ENCODE measurements at regions not wholly inside any gene's neighbourhood (a gene's known extent, or its start where the extent isn't known, plus 50 kb on each side); places are given as distances from the start of the nearest gene placed in this dataset.

DNA sequence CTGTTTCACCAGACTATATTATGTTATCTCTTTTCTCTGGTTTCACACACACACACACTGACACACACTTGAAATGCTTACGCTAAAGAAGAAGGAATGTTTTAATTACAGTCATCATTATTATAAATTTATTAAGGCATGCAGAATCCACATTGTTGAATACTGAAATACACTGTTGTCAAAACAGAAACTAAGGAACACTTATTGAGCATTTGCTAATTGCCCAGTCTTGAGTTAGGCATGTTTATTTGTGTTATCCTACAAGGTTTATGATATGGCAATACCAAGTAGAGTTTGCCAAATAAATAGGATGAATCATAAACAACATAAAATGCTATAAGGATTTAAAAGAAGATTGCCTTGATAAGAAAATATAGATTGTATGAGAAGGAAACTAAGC is 917.0 kb upstream of the PIK3C3 start:
- no peak for DNase-seq (ENCODE audit: low spot score)

DNA sequence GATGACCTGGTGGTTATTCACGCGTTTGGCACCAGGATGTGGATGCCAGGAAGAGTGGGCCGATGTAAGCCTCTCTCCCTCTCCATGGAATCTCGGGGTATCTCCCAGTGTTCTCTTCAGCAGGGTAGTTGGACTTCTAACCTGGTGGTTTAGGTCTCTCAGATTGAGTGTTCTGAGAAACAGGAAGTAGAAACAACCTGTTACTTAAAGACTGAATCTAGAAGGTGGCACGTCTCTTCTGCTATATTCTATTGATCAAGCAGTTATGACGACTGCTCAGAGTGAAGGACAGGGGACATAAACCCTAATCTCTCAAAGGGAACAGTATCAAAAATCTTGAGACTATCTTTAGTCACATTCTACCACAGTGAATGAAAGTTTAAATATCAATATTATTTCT is 918.7 kb upstream of the PIK3C3 start:
- no peak for DNase-seq (ENCODE audit: low spot score)

DNA sequence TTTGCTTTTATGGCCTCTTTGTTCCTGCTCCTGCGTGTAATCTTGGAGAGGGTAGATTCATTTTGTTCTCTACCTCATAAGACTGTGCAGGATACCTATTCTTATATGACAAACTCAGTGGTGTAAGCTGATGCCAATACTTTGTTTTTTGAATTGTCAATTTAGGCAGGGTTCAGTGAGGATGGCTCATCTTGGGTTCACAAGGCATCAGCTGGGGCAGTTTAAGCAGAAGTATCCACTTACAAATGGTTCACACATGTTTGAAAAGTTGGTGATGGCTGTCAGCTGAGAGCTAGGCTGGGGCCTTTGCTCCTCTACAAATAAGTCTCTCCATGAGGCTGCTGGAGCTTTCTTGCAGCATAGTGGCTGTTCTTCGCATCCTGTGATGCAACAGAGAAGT is 920.6 kb upstream of the PIK3C3 start:
- DNase-seq (ENCODE audit: low spot score): no peak

DNA sequence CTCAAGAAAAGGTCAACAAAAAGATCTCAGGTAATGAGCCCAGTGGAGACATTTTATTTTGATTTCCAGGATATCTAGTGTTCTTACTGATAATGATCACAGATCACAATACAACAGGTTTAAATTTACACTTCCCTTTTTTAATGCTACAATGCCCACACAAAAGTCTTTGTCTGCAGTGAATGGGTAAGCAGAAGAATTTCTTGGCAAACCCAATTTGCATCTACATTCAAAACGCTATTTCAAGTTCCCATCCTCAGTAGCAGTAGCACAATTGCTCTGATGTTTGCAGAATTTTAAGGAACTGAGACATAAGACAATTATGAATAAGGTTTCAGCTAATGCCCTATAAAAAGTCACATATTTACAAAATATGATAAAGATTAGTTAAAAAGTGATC is 929.4 kb upstream of the PIK3C3 start:
- no peak for DNase-seq (ENCODE audit: low spot score)

DNA sequence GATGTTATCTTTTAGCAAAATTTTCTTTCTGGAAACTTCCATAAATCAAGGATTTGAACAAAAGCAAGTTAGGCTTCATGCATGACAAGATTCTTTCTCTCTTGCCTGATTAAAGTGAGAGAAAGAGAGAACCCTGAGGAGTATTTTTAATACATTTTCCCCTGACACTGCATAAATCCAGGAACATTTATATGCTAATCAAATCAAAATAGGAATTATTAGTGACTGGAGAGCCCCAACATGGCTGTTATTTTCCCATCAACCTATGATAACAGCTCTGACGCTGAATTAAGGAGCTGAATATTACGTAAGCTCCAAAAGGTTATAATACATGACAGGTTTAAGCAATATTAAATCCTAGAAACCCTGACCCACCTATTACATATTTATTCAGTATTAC is 930.2 kb upstream of the PIK3C3 start:
- no peak for DNase-seq (ENCODE audit: low spot score)

DNA sequence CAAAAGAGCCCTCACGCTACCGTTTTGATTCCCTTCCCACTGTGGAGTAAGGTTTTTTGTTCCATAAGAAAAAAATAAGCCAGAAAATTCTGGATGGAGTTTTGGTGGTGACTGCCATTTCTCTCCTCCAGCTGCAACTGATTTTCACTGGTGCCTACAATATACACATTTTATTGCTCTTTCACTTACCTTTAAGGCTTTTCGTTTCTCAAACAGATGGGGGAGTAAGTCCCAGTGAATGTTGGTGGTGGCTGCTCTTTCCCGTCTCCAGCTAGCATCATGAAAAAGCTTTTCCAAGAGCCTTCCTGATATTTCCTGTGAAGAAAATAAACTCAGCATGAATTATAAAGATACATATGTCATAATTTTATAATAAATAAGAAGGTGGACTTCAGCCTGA is 932.5 kb upstream of the PIK3C3 start:
- no peak for DNase-seq (ENCODE audit: low spot score)

DNA sequence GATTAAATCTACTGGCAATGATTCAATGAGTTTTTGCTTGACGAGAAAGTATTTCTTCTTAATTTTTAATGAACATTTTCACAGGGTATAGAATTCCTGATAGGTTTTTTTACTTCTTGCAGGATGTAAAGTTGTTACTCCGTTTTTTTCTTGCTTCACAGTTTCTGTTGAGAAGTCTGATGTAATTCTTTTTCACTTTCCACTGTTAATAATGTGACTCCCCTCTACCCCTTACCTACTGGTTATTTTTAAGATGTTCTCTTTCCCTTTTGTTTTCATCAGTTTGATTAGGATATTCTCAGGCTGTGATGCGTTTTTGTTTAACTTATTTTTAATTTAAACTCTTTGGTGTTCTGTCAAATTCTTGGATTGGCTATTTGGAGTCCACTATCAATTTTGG is 933.9 kb upstream of the PIK3C3 start:
- no peak for DNase-seq (ENCODE audit: low spot score)

DNA sequence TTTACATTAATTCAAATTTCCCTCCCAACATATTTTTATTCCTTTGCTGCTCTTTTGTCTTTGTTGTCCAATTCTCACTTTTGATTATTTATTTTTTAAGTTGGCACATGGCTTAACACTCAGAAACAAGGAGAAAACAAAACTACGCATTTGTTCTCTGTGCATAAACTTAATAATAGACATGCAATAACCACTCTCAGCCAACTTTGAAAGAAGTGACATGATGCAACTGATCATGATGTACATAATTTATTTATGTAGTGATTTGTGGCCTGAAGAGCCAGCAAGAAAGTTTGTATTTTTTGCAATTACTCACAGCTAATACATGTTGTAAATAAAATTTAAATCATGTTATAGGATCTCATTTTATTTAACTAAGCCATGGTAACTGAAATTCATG is 942.8 kb upstream of the PIK3C3 start:
- no peak for DNase-seq (ENCODE audit: low spot score)

DNA sequence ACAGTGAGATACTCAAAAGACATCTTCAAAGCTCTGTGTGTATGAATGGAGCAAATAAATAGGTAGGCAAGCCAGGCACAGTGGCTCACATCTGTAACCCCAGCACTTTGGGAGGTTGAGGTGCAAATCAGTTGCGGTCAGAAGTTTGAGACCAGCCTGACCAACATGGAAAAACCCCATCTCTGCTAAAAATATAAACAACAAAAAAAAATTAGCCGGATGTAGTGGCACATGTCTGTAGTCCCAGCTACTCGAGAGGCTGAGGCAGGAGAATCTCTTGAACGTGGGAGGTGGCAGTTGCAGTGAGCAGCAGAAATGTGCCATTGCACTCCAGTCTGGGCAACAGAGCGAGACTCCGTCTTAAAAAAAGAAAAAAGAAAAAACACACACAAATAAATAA is 945.1 kb upstream of the PIK3C3 start:
- DNase-seq (ENCODE audit: low spot score): no peak

DNA sequence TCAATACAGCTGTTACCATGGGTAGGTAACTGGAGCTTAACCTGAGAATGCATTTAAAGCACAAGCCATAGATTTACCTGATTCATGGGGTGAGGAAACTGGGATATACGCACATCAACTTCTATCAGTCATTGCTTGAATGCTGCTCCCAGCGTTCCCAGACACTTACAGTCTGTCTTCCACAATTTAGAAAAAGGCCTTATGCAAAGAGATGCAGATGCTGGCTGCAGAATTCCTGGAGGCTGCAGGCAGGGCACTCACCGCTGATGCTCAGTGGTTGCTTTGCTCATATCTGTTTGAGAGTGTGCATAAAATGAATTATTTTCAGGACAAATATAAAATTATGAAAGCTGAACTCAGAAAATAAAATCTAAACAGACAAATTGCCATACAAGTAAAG is 950.7 kb upstream of the PIK3C3 start:
- no peak for DNase-seq (ENCODE audit: low spot score)

DNA sequence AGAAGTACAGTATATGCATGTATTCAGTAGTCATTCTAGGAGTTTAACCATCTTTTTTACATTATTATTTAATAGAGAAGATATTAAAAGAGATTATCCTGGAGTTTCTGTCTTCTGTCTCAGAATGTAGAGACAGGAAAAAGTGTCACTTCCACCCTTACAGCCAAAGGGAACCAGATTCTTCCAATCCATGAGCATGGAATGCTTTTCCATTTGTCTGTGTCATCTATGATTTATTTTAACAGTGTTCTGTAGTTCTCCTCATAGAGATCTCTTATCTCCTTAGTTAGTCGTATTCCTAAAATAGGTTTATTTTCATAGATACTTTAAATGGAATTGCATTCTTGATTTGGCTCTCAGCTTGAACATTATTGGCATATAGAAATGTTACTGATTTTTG is 959.5 kb upstream of the PIK3C3 start:
- DNase-seq (ENCODE audit: low spot score): no peak

DNA sequence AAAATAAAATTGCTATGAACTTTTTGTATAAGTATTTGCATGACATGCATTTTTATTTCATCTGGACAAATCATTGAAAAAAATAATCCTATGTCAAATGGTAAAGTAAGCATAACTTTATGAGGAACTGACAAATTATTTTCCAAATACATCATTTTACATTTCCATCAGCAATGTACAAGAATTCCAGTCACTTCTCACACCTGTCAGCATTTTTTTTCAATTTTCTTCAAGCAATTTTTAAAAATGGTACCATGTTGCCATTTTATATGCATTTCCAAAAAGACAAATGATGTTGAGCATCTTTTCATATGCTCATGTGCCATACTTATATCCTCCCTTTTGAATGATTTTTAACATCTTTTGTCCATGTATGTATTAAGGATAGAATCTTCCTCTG is 961.7 kb upstream of the PIK3C3 start:
- DNase-seq (ENCODE audit: low spot score): no peak

DNA sequence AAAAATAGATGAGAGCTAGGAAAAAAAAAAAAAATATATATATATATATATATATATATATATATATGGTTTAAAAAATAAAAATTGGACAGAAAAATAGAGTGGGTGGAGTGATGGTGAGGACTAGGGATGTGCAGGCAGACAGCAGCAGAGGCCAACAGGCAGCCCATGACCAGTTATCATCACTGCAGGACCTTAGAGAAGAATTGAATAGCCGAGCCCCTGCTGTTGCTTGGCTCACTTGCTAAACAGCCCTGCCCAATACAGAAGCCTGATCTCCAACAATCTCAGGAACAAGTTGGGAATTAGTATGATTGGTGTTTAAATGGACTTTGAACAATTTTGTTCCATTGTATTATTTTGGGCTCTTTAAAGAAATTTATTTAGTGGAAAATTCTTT is 967.5 kb upstream of the PIK3C3 start:
- DNase-seq (ENCODE audit: low spot score): no peak

DNA sequence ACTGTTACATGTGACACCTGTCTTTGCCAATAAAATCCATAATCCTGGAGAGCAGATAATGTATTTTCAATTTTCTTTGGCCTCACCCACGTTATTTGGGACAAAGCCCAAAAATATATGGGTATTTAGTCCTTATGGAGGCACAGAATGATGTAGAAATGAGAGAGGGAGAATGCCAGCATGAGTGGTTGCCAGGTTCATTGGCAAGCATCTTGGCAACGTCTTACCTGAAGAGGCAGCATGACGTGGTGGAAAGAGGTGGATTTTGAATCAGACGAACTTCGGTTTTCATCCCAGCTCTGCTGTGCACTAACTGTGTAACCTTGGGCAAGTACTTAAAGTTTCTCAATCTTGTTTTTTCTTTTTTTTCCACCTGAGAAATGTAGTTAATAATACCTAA is 969.6 kb upstream of the PIK3C3 start:
- DNase-seq (ENCODE audit: low spot score): no peak

DNA sequence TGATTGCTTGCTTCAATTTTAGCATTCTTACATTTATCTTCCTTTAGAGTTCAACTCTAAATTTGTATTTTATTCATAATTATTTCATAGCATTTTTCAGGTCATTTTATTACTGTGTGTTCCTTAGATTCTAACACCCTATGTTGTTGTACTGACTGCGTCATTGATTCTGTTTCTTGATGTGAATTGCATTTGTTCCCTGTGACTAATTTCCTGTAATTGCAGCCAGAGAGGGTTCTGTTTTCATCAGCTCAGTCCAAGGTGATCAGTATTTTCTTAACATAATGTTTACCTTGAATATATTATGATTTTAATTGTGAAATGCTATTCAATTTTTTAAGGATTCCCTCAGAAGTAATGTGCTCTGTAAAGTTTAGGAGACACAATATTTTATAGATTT is 970.2 kb upstream of the PIK3C3 start:
- DNase-seq (ENCODE audit: low spot score): no peak

DNA sequence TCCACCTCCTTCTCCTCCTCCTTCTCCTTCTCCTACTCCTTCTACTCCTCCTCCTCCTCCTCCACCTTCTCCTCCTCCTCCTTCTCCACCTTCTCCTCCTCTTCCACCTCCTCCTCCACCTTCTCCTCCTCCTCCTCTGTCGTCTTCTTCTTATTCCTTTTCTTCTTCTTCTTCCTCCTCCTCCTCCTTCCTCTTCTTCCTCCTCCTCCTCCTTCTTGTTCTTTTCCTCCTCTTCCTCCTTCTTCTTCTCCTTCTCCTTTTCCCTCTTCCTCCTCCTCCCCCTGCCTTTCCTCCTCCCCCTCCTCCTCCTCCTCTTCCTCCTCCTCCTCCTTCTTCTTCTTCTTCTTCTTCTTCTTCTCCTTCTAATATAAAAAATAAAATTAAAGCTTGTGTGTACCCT is 971.2 kb upstream of the PIK3C3 start:
- no peak for DNase-seq (ENCODE audit: low spot score)

DNA sequence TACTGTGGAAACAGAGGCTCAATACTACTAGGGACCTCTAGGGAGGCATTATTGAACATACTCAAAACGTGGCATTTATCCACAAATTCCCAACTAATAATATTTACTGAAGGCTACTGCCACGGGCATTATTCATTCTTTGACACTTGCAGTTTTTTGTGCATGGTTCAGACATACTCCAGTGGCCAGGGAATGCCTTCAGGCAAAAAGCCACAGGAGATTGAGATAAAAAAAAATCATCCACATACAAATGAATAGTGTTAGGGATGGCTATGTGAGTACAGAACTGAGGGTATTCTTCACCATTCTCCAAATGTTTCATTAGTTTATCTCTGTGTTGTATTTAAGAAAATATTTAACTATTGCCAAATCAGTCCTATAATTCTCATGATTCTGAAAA is 974.9 kb upstream of the PIK3C3 start:
- no peak for DNase-seq (ENCODE audit: low spot score)

DNA sequence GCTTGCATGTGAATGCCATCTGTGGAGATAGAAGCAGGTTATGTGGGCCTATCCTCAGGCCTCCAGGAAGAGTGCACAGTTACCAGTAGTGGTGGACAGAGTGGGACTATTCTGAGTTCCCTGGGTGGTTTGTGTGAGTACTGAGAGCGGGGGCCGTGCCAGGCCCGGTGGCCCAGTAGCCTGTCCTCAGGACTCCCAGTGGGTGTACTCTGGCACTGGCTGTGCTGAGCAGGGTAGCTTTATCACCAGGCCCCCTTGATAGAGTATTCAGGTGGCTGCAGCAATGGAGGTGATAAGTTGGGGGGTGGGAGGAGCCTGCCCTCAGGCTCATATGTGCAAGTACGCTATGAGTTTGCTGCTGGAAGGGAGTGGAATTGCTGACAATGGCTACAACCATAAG is 979.0 kb upstream of the PIK3C3 start:
- DNase-seq (ENCODE audit: low spot score): no peak

DNA sequence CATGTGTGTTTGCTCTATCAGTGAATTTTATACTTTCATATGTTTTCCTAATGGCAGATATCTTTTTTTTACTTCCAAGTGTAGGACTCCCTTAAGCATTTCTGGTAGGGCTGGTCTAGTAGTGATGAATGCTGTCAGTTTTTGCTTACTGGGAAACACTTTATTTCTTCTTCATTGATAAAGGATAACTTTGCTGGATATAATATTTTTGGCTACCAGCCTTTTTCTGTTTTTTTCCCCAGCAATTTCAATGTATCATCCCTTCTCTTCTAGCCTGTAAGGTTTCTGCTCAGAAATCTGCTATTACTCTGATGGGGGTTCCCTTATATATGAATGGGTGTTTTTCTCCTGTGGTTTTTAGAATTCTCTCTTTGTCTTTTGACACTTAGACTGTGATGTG is 980.6 kb upstream of the PIK3C3 start:
- DNase-seq (ENCODE audit: low spot score): no peak

DNA sequence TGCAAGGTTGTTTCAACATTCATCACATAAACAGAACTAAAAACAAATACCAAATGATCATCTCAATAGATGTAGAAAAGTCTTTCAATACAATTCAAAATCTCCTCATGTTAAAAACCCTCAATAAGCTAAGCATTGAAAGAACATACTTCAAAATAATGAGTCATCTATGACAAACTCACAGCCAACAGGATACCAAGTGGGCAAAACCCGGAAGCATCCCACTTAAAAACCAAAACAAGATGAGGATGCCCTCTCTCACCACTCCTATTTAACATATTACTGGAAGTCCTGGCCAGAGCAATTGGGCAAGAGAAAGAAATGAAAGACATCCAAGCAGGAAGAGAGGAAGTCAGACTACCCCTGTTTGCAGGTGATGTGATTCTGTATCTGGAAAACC is 992.2 kb upstream of the PIK3C3 start:
- no peak for DNase-seq (ENCODE audit: low spot score)

DNA sequence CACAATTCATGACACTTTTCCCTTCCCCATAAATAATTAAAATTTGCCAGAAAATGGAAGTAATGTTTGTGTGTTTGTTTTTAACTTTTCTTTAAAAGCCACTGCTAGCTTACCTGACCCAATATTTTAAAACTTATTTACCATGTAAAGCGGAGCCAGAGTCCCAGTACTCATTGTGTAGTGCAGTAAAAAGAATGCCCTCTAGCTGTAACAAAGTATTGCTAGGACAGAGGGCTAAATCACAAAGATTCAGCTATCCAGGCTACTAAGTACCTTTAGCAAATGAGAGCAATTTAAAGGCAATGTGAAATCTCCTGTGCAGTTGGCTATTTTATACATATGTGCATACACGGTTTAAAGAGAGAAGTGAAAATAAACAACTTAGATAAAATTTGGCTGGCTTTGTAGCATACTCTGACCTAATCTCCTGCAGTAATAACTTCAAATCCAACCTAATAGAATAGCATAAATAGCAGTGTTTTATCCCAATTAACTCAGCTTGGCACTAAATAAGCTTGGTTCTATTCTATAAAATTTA is 997.4 kb upstream of the PIK3C3 start:
- DNase-seq (ENCODE audit: low spot score): no peak

DNA sequence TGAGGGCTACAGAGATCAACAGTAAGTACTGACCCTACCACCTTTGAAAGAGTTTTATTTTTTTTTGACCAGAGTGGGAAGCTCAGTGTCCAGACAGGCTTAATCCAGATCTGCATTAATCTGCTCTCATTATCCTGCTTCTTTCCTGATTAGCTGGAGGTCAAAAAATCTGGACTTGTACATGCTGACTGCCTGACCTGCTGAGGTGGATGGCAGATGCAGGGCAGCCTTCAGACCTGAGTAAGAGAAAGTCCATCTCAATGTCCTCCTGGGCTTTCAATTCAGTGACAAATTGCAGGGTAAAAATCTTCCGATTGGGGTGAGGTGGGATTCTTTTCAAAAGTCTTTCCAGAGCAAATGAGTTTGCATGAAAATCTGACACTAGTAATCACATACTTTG is 998.8 kb upstream of the PIK3C3 start:
- no peak for DNase-seq (ENCODE audit: low spot score)

DNA sequence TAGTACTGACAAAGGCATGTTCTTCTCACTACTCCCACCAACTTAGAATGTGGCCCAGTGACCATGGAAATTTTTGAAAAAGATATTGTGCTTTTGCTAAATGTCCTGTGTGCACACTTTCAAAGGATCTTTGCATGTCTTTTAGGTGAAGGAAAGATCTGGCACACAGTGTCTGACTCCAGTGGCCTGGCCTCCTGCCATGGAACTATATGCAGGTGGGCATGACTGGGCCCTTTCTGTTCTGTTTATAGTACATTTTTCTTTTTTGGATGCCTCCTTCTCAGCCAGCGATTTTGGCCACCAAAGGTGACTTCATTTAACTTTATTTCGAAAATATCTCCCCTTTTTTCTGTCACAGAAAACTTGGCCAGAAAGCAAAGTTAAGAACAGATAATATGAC is 999.7 kb upstream of the PIK3C3 start:
- DNase-seq (ENCODE audit: low spot score): no peak

DNA sequence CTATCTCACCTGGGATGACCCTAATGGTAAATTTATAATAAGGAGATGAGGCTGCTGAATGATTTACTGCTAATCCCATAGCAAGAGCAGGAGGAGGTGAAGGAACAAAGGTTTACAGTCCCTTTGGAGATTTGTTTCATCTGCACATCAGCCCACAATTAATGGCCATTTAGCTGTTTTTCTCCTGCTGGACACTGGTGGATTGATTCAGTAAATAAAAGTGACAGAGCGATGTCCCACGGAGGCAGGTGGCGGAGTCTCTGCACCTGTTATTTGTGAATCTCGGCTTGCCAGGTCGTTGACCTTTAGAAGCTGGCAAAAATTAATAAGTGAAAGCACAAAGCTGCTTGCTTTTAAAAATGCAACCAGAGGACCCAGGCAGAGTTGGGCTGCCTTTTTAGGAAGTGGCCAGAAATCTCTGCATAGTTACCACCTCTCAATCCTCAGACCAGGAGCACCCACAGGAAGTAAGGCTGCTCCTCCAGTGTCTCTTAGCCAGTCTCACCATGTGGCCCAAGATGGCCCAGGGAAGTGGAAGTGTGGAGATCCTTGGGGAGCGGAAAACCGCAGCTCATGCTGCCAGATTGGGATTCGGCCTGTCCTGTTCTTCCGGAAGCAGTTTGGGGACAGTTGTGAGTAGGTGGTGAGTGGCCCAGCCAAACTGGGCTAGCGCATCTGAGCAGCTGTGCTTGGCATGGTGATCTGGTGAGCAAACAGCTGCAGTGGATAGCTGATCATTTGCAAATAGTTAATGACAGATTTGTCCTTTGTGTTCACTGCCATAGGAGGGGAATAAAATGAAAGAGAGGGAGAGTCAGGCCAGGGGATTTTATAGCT is 1005.7 kb upstream of the PIK3C3 start:
- DNase-seq (ENCODE audit: low spot score): no peak
